ENCODE measurements at regions not wholly inside any gene's neighbourhood (a gene's known extent, or its start where the extent isn't known, plus 50 kb on each side); places are given as distances from the start of the nearest gene placed in this dataset.

GRCh38 chr12:127074161-127074560 is 1192.8 kb upstream of the TMEM132C start:
- no peak for DNase-seq

GRCh38 chr12:127075981-127076380 is 1191.0 kb upstream of the TMEM132C start:
- DNase-seq: no peak

GRCh38 chr12:127077262-127078045 is 1189.5 kb upstream of the TMEM132C start:
- no peak for DNase-seq

GRCh38 chr12:127078577-127079350 is 1188.2 kb upstream of the TMEM132C start:
- no peak for DNase-seq

- no peak for DNase-seq
Measured at GRCh38 chr12:127079636-127080035, 1187.3 kb upstream of the TMEM132C start.

- DNase-seq: no peak
Measured at GRCh38 chr12:127081058-127081457, 1185.9 kb upstream of the TMEM132C start.

GRCh38 chr12:127083008-127083949 is 1183.7 kb upstream of the TMEM132C start:
- DNase-seq: peak; percentile 54

GRCh38 chr12:127101076-127101475 is 1165.9 kb upstream of the TMEM132C start:
- DNase-seq: no peak

- DNase-seq: no peak
Measured at GRCh38 chr12:127106041-127106440, 1160.9 kb upstream of the TMEM132C start.

- DNase-seq: no peak
Measured at GRCh38 chr12:127106697-127107096, 1160.3 kb upstream of the TMEM132C start.

GRCh38 chr12:127107744-127108143 is 1159.2 kb upstream of the TMEM132C start:
- no peak for DNase-seq

- DNase-seq: peak; percentile 57
Measured at GRCh38 chr12:127108360-127109215, 1158.4 kb upstream of the TMEM132C start.

- no peak for DNase-seq
Measured at GRCh38 chr12:127113945-127114344, 1153.0 kb upstream of the TMEM132C start.

GRCh38 chr12:127115468-127116035 is 1151.4 kb upstream of the TMEM132C start:
- DNase-seq: no peak

GRCh38 chr12:127118251-127118650 is 1148.7 kb upstream of the TMEM132C start:
- DNase-seq: no peak

GRCh38 chr12:127119600-127120140 is 1147.3 kb upstream of the TMEM132C start:
- DNase-seq: no peak

- no peak for DNase-seq
Measured at GRCh38 chr12:127120851-127121250, 1146.1 kb upstream of the TMEM132C start.

- no peak for DNase-seq
Measured at GRCh38 chr12:127121494-127122084, 1145.4 kb upstream of the TMEM132C start.

GRCh38 chr12:127125607-127126259 is 1141.2 kb upstream of the TMEM132C start:
- DNase-seq: no peak

GRCh38 chr12:127126260-127126628 is 1140.7 kb upstream of the TMEM132C start:
- no peak for DNase-seq

Measured in midbrain (tissue), 1 donor.